ENCODE measurements at regions not wholly inside any gene's neighbourhood (a gene's known extent, or its start where the extent isn't known, plus 50 kb on each side); places are given as distances from the start of the nearest gene placed in this dataset.

DNA sequence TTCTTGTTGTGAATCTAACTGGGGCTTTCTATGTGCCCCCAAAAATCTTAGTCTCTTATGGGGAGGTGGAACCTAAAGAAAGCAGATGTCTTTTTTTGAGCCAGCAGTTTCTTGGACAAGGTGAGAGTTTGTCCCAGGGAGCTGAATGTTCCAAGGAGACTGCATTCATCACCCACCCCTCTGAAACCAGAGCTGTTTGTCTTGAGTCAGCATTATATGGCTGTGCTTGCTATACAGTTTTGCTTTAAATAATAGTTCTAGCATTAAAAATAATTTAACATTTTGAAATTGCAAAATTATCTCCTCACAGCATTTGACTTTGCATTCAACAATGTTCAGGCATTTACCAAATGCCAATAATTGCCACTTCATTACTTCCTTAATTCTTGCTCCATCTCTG, 813.3 kb downstream of the BCL11B start:
- no peak overlapping the region for H3K56ac ChIP-seq (ENCODE audit: extremely low read depth, insufficient read depth, low read length)
- H3K79me1 ChIP-seq (ENCODE audit: low read depth in 1 of 2, low read length in 2 of 2): no peaks in the 10 kb centered on the region
- H3K36me3 ChIP-seq (ENCODE audit: control insufficient read depth, insufficient read depth, low read length): no peaks in the 10 kb centered on the region
- CTCF ChIA-PET: no interaction called here
- DNase-seq (no peak), ATAC-seq (ENCODE audit: low read depth) (no peak)
- H3K14ac ChIP-seq (replicated peaks; ENCODE audit: low read depth, low read length): no peak overlapping the region
- H3K9me1 ChIP-seq (ENCODE audit: insufficient read depth, low read length): no peaks in the 10 kb centered on the region
- H4K8ac ChIP-seq (ENCODE audit: low read depth in 2 of 2, low read length in 2 of 2): no peak overlapping the region
- dilution Hi-C loops (cut with HindIII; ENCODE audit: low sequenced_read_pairs, unreplicated experiment) (no loop called here), intact Hi-C loops (cut with micrococcal nuclease) (no loop called here), in situ Hi-C loops (cut with MboI; ENCODE audit: low sequenced_read_pairs) (no loop called here)
- H2AK5ac ChIP-seq (ENCODE audit: low read depth, low read length): no peak overlapping the region
- no peak overlapping the region for H2BK15ac ChIP-seq (ENCODE audit: low read depth, low read length)
- H4K20me1 ChIP-seq (ENCODE audit: insufficient read depth, low read length): no peaks in the 10 kb centered on the region
- no peak overlapping the region for H3K23ac ChIP-seq (ENCODE audit: low read depth, low read length)
- H3K4me2 ChIP-seq (ENCODE audit: low read depth, low read length): no peak overlapping the region
- H3K4me1 ChIP-seq (ENCODE audit: control insufficient read depth, insufficient read depth, low read length): no peaks in the 10 kb centered on the region
- no peak overlapping the region for H4K5ac ChIP-seq (ENCODE audit: low read depth, low read length)
- no peak overlapping the region for H2BK20ac ChIP-seq (ENCODE audit: low read depth, low read length)
- POLR2A ChIA-PET (ENCODE audit: unreplicated experiment): no interaction called here
- H3K27ac ChIP-seq (ENCODE audit: insufficient read depth, low read length): no peak overlapping the region
- H3K9me3 ChIP-seq (ENCODE audit: control insufficient read depth, insufficient read depth, low read length): peaks cover 28% of the 10 kb centered on the region
- H3K4ac ChIP-seq (ENCODE audit: low read depth, low read length): no peak overlapping the region
- no peak overlapping the region for H4K91ac ChIP-seq (ENCODE audit: insufficient read depth, low read depth, low read length)
- no peak overlapping the region for H3K9ac ChIP-seq (ENCODE audit: low read depth, low read length)
- no peak overlapping the region for H2AK9ac ChIP-seq (replicated peaks; ENCODE audit: low read depth, low read length, poor library complexity)
- no peaks in the 10 kb centered on the region for H3K27me3 ChIP-seq (ENCODE audit: control insufficient read depth, insufficient read depth, low read length)
- no peak overlapping the region for H2AFZ ChIP-seq (replicated peaks; ENCODE audit: low read length, poor library complexity)
- H2BK120ac ChIP-seq (ENCODE audit: low read depth, low read length): no peak overlapping the region
- no TSS peak for BruUV-seq (replicated peaks)
- no peak overlapping the region for H3K4me3 ChIP-seq (ENCODE audit: insufficient read depth, low read depth, low read length)
- no peak overlapping the region for H2BK5ac ChIP-seq (ENCODE audit: low read depth, low read length, poor library complexity, severe bottlenecking)
- no peak overlapping the region for H3K18ac ChIP-seq (ENCODE audit: low read depth, low read length)
- no peak for TF ChIP-seq ELK1 (IDR thresholded peaks at IDR 0.05; ENCODE audit: borderline replicate concordance, low read depth, low read length)
- TF ChIP-seq CHD1 (IDR thresholded peaks at IDR 0.05; ENCODE audit: low read depth, low read length): no peak
- TF ChIP-seq CEBPB (IDR thresholded peaks at IDR 0.05; ENCODE audit: low read depth, low read length): no peak
- no peak for TF ChIP-seq MAZ (IDR thresholded peaks at IDR 0.05; ENCODE audit: borderline replicate concordance, low read depth, low read length)
- no peak for TF ChIP-seq RAD21 (IDR thresholded peaks at IDR 0.05; ENCODE audit: low read length)
- no peak for TF ChIP-seq RCOR1 (IDR thresholded peaks at IDR 0.05; ENCODE audit: insufficient replicate concordance, low read length)
- TF ChIP-seq, protein P1, sequence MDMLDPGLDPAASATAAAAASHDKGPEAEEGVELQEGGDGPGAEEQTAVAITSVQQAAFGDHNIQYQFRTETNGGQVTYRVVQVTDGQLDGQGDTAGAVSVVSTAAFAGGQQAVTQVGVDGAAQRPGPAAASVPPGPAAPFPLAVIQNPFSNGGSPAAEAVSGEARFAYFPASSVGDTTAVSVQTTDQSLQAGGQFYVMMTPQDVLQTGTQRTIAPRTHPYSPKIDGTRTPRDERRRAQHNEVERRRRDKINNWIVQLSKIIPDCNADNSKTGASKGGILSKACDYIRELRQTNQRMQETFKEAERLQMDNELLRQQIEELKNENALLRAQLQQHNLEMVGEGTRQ (IDR thresholded peaks at IDR 0.05; ENCODE audit: low read depth, low read length): no peak
- no peak for TF ChIP-seq RFX5 (IDR thresholded peaks at IDR 0.05; ENCODE audit: low read depth, low read length)
- no peak for TF ChIP-seq MXI1 (IDR thresholded peaks at IDR 0.05; ENCODE audit: borderline replicate concordance, low read depth, low read length)
- TF ChIP-seq BHLHE40 (IDR thresholded peaks at IDR 0.05; ENCODE audit: low read depth, low read length): no peak
- TF ChIP-seq CTCF (conservative IDR thresholded peaks at IDR 0.05; ENCODE audit: low read depth, low read length): no peak
- TF ChIP-seq POLR2A (IDR thresholded peaks at IDR 0.05; ENCODE audit: low read depth, low read length): no peak
- TF ChIP-seq FOS (IDR thresholded peaks at IDR 0.05; ENCODE audit: low read depth, low read length): no peak

Measured in IMR-90 (cell line).